Mesenchymal stem cell (in vitro differentiated cells and primary cell): ENCODE measurements at regions not wholly inside any gene's neighbourhood (a gene's known extent, or its start where the extent isn't known, plus 50 kb on each side); places are given as distances from the start of the nearest gene placed in this dataset.

Experiments used
- DNase-seq: peaks from one replicate; pipeline ENCODE4 v3.0.0-alpha.2; 2013
- H2AFZ ChIP-seq: one replicate; pipeline ENCODE4 v1.6.1; 2013; ENCODE audit warnings: low read depth, mild to moderate bottlenecking, control low read depth, inconsistent platforms, low read length, moderate library complexity
- H2AK5ac ChIP-seq: 2 replicates; pipeline ENCODE4 v1.6.1; 2013; ENCODE audit warnings: low read length, moderate library complexity, mild to moderate bottlenecking, inconsistent platforms; ENCODE audit not compliant: severe bottlenecking
- H2BK120ac ChIP-seq: one replicate; pipeline ENCODE4 v1.6.1; 2013; ENCODE audit warnings: low read depth, mild to moderate bottlenecking, inconsistent platforms, low read length, moderate library complexity
- H2BK12ac ChIP-seq, 2 experiments: one replicate each; pipeline ENCODE4 v1.6.1; 2013; ENCODE audit warnings: inconsistent platforms in 2 of 2, low read length in 2 of 2, mild to moderate bottlenecking in 2 of 2, moderate library complexity in 2 of 2, control low read depth in 1 of 2
- H2BK15ac ChIP-seq: one replicate; pipeline ENCODE4 v1.6.1; 2013; ENCODE audit warnings: mild to moderate bottlenecking, low read depth, inconsistent platforms; ENCODE audit not compliant: poor library complexity, severe bottlenecking
- H2BK5ac ChIP-seq: 2 replicates; pipeline ENCODE4 v1.6.1; 2013; ENCODE audit warnings: low read depth, mild to moderate bottlenecking, low read length, control low read depth, inconsistent platforms; ENCODE audit not compliant: poor library complexity, severe bottlenecking
- H3K14ac ChIP-seq, 2 experiments: one replicate each; pipeline ENCODE4 v1.6.1; 2013; ENCODE audit warnings: inconsistent platforms in 2 of 2, low read length in 2 of 2, control low read depth in 1 of 2, mild to moderate bottlenecking in 1 of 2, moderate library complexity in 1 of 2
- H3K18ac ChIP-seq, 2 experiments: one replicate each; pipeline ENCODE4 v1.6.1; 2013; ENCODE audit warnings: inconsistent platforms in 2 of 2, low read length in 2 of 2, control low read depth in 1 of 2, low read depth in 1 of 2, mild to moderate bottlenecking in 1 of 2
- H3K23ac ChIP-seq, 2 experiments: one replicate each; pipeline ENCODE4 v1.6.1; 2013; ENCODE audit warnings: inconsistent platforms in 2 of 2, low read length in 2 of 2, mild to moderate bottlenecking in 2 of 2, moderate library complexity in 2 of 2, control low read depth in 1 of 2
- H3K27ac ChIP-seq: 2 replicates; pipeline ENCODE4 v1.5.1; 2013; ENCODE audit warnings: mild to moderate bottlenecking, moderate library complexity, low read length, control low read depth, inconsistent platforms; ENCODE audit not compliant: poor library complexity, severe bottlenecking
- H3K27me3 ChIP-seq, 2 experiments: 2 replicates each; pipeline versions ENCODE4 v1.6.1 to v1.7.0; 2013; ENCODE audit warnings: low read length in 2 of 2, mild to moderate bottlenecking in 2 of 2, moderate library complexity in 2 of 2, control low read depth in 1 of 2, inconsistent platforms in 1 of 2; ENCODE audit not compliant: control insufficient read depth in 1 of 2, insufficient read depth in 1 of 2
- H3K36me3 ChIP-seq, 2 experiments: 2 replicates each; pipeline versions ENCODE4 v1.6.1 to v1.7.0; 2013; ENCODE audit warnings: low read length in 2 of 2, control low read depth in 1 of 2, inconsistent platforms in 1 of 2, low read depth in 1 of 2, mild to moderate bottlenecking in 1 of 2; ENCODE audit not compliant: insufficient read depth in 2 of 2, control insufficient read depth in 1 of 2
- H3K4ac ChIP-seq, 2 experiments: one replicate each; pipeline ENCODE4 v1.6.1; 2013; ENCODE audit warnings: inconsistent platforms in 2 of 2, low read length in 2 of 2, mild to moderate bottlenecking in 2 of 2, moderate library complexity in 2 of 2, control low read depth in 1 of 2, low read depth in 1 of 2
- H3K4me1 ChIP-seq: 2 replicates; pipeline ENCODE4 v1.6.1; 2013; ENCODE audit warnings: low read depth, low read length, control low read depth; ENCODE audit not compliant: control insufficient read depth, insufficient read depth
- H3K4me2 ChIP-seq: 2 replicates; pipeline ENCODE4 v1.6.1; 2013; ENCODE audit warnings: low read length, mild to moderate bottlenecking, inconsistent platforms; ENCODE audit not compliant: poor library complexity, severe bottlenecking
- H3K4me3 ChIP-seq, 2 experiments: 2 replicates each; pipeline versions ENCODE4 v1.5.1 to v1.7.0; 2013; ENCODE audit warnings: low read length in 2 of 2, mild to moderate bottlenecking in 2 of 2, control low read depth in 1 of 2, low read depth in 1 of 2; ENCODE audit not compliant: insufficient read depth in 1 of 2
- H3K79me1 ChIP-seq: replicated peaks from 2 replicates; pipeline ENCODE4 v1.6.1; 2013; ENCODE audit warnings: mild to moderate bottlenecking, control low read depth, low read length, inconsistent platforms; ENCODE audit not compliant: poor library complexity, severe bottlenecking
- H3K9ac ChIP-seq: 2 replicates; pipeline ENCODE4 v1.7.0; 2013; ENCODE audit warnings: mild to moderate bottlenecking, low read length, moderate library complexity
- H3K9me3 ChIP-seq: 2 replicates; pipeline ENCODE4 v1.7.0; 2013; ENCODE audit warnings: mild to moderate bottlenecking, low read length; ENCODE audit not compliant: control insufficient read depth
- H4K8ac ChIP-seq: one replicate; pipeline ENCODE4 v1.6.1; 2013; ENCODE audit warnings: inconsistent platforms, mild to moderate bottlenecking, low read length, moderate library complexity
- H4K91ac ChIP-seq: one replicate; pipeline ENCODE4 v1.6.1; 2013; ENCODE audit warnings: mild to moderate bottlenecking, low read length, inconsistent platforms
- WGBS: methylation state at CpG from one replicate; pipeline ENCODE4 v1.1.7; 2013; ENCODE audit warnings: mixed read lengths; 5-methylcytosine and 5-hydroxymethylcytosine counted together

DNA sequence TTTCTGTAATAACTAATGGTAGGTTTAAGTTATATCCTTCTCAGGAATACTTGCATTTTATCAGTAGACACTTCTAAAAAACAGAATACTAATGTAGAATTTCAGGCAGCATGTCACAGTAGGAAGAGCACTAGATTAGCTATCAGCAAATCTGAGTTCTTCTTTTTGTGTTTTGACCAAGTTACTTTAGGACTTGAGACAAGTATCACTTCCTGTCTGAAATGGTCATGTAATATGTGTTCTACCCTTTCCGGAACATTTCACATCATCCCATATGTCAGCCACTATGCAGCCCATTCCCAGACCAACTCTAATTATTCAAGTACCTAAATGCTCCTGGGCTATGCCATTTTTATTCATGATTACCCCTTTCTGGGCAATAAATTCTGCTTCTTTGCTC lies 401.8 kb upstream of the RPS6KA3 start:
- Histone ChIP-seq H2AK5ac (no peak overlapping the region), H2BK120ac (no peak overlapping the region), H2BK5ac (no peak overlapping the region), H2BK12ac (no peak overlapping the region), H4K91ac (no peak overlapping the region), H3K4me3 (no peak overlapping the region), H3K4me1 (no peaks in the 10 kb centered on the region), H3K4ac (no peak overlapping the region), H3K9me3 (no peaks in the 10 kb centered on the region), H4K8ac (no peak overlapping the region), H3K23ac (no peak overlapping the region), H3K14ac (no peak overlapping the region), H2BK15ac (no peak overlapping the region), H3K36me3 (no peaks in the 10 kb centered on the region), H3K79me1 (no peaks in the 10 kb centered on the region), H3K27ac (no peak overlapping the region), H2AFZ (no peak overlapping the region), H3K9ac (no peak overlapping the region), H3K18ac (no peak overlapping the region), H3K27me3 (no peaks in the 10 kb centered on the region), H3K4me2 (no peak overlapping the region)
- 83% methylated on average over 1 of the region's 1 CpG for WGBS
- DNase-seq, result no peak

DNA sequence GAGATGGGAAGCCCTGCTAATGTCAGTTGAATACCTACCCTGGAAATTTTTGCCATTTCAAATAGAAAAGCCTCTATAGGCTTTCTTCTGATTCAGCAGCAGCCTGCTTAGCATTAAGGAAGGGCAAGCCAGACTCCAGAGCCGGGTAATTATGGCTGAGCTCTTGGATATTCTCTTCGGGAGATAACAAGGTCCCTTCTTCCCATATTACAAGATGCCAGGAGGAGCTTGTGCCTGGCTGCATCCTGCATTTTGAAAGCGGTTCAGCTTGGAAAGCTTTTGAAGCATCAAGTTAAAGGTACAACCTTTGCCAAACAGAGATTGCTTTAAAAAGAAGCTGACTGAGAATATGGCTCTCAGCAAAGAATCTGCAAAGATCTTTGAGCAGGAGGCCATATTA lies 399.6 kb upstream of the RPS6KA3 start:
- Histone ChIP-seq H3K27ac (no peak overlapping the region), H2AK5ac (no peak overlapping the region), H3K18ac (no peak overlapping the region), H3K23ac (no peak overlapping the region), H2BK12ac (no peak overlapping the region), H2BK15ac (no peak overlapping the region), H3K4me3 (no peak overlapping the region), H3K4me1 (no peaks in the 10 kb centered on the region), H3K9ac (no peak overlapping the region), H3K4me2 (no peak overlapping the region), H3K36me3 (no peaks in the 10 kb centered on the region), H2AFZ (no peak overlapping the region), H3K27me3 (no peaks in the 10 kb centered on the region), H4K8ac (no peak overlapping the region), H4K91ac (no peak overlapping the region), H2BK120ac (no peak overlapping the region), H3K14ac (no peak overlapping the region), H3K9me3 (no peaks in the 10 kb centered on the region), H3K4ac (no peak overlapping the region), H3K79me1 (no peaks in the 10 kb centered on the region), H2BK5ac (no peak overlapping the region)
- DNase-seq, result no peak
- WGBS, result 58% methylated on average over 3 of the region's 3 CpGs

DNA sequence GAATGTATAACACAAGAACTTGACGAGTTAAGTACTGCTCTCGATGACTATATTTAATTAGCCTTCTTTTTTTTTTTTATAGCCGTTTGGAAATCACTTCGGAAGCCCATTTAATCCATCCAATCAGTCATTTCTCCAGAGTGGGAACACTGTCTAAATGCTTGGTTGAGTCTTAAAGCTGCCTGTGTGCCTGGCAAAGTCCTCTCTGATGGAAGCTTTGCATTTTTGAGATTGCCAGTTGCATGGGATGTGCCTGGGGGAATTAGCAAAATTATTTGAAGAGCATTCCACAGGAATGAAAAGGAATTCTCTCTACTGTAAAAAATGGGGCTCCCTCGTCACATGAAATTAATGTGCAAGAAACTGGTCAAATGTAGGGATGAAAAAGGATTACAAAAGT lies 398.8 kb upstream of the RPS6KA3 start:
- Histone ChIP-seq H2AFZ (no peak overlapping the region), H3K4me1 (no peaks in the 10 kb centered on the region), H2BK15ac (no peak overlapping the region), H3K27ac (no peak overlapping the region), H3K23ac (no peak overlapping the region), H4K91ac (no peak overlapping the region), H4K8ac (no peak overlapping the region), H3K27me3 (no peaks in the 10 kb centered on the region), H3K18ac (no peak overlapping the region), H2AK5ac (no peak overlapping the region), H2BK120ac (no peak overlapping the region), H2BK12ac (no peak overlapping the region), H3K4me3 (no peak overlapping the region), H3K4ac (no peak overlapping the region), H3K4me2 (no peak overlapping the region), H3K9ac (no peak overlapping the region), H3K9me3 (no peaks in the 10 kb centered on the region), H3K36me3 (no peaks in the 10 kb centered on the region), H3K14ac (no peak overlapping the region), H2BK5ac (no peak overlapping the region), H3K79me1 (no peaks in the 10 kb centered on the region)
- 85% methylated on average over 3 of the region's 5 CpGs for WGBS
- DNase-seq, result no peak

DNA sequence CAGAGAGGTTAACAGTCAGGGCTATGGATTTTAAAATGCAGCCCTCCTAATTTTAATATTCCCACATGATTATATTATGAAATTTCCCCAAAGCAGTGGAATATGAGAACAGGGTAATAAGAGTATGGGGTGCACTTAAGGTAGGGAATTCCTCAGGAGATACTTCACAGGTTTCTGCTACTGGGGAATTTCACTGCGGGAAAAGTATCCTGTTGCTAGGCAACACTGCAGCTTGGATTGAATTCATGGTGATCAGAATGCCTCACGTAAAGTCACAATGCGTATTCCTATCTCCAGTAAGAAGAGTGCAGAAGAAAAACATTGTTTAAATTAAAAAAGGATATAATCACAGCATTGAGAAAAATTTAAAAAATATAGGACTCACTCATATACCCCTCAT lies 398.1 kb upstream of the RPS6KA3 start:
- H3K4ac ChIP-seq, result no peak overlapping the region
- no peak for DNase-seq
- H3K9me3 ChIP-seq, result no peaks in the 10 kb centered on the region
- no peak overlapping the region for H3K4me3 ChIP-seq
- no peak overlapping the region for H2BK5ac ChIP-seq
- no peak overlapping the region for H3K14ac ChIP-seq
- no peak overlapping the region for H2BK15ac ChIP-seq
- H3K18ac ChIP-seq, result no peak overlapping the region
- H3K27me3 ChIP-seq, result no peaks in the 10 kb centered on the region
- H2AK5ac ChIP-seq, result no peak overlapping the region
- no peak overlapping the region for H3K23ac ChIP-seq
- no peaks in the 10 kb centered on the region for H3K4me1 ChIP-seq
- H3K9ac ChIP-seq, result no peak overlapping the region
- no peak overlapping the region for H4K8ac ChIP-seq
- H3K27ac ChIP-seq, result no peak overlapping the region
- H3K4me2 ChIP-seq, result no peak overlapping the region
- H3K36me3 ChIP-seq, result no peaks in the 10 kb centered on the region
- no peak overlapping the region for H4K91ac ChIP-seq
- no peak overlapping the region for H2BK120ac ChIP-seq
- 50% methylated on average over 1 of the region's 3 CpGs for WGBS
- no peaks in the 10 kb centered on the region for H3K79me1 ChIP-seq
- H2AFZ ChIP-seq, result no peak overlapping the region
- H2BK12ac ChIP-seq, result no peak overlapping the region
